SK-N-MC (cell line): ENCODE measurements at regions not wholly inside any gene's neighbourhood (a gene's known extent, or its start where the extent isn't known, plus 50 kb on each side); places are given as distances from the start of the nearest gene placed in this dataset.

Experiments
- EZH2 ChIP-seq: fragments of 200-600 bp; sonication (generic); IDR thresholded peaks from one replicate; pipeline ENCODE4 v1.6.1; 2017; ENCODE audit warnings: antibody characterized with exemption
- POLR2AphosphoS5 ChIP-seq: IDR thresholded peaks from 2 replicates; pipeline ENCODE4 v1.6.1; 2012; ENCODE audit warnings: mild to moderate bottlenecking, low read depth, low read length, borderline replicate concordance

DNA sequence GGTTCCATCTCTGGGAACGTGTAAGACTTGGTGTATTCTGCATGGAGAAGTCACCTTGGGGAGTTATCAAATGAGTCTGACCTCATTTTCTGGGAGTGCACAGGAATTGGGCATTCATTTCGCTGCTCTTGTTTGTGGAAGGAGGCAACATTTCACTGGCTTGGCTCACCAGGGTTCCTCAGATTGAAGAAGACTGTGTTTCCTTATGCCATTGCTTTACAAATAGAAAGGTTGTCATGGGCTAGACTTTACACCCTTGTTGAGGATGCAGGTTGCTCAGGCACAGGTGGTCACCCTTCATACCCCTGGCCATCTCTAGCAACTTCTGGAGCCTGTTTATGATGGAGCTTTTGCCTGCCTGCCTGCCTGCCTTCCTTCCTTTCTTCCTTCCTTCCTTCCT, 114.4 kb downstream of the AASDH start:
- TF ChIP-seq EZH2 (no peak), POLR2AphosphoS5 (no peak)
